ENCODE measurements at regions not wholly inside any gene's neighbourhood (a gene's known extent, or its start where the extent isn't known, plus 50 kb on each side); places are given as distances from the start of the nearest gene placed in this dataset.

GRCh38 chr3:19816631-19817030 is 117.4 kb downstream of the EFHB start (continued):
- no peak for TF ChIP-seq FOS (IDR thresholded peaks at IDR 0.05; ENCODE audit: borderline replicate concordance, extremely low read depth, insufficient read length)
- TF ChIP-seq ATF2 (IDR thresholded peaks at IDR 0.05; ENCODE audit: low read length) = no peak
- TF ChIP-seq NR2C1 (IDR thresholded peaks at IDR 0.05) = no peak
- no peak for TF ChIP-seq ZNF217 (IDR thresholded peaks at IDR 0.05)

GRCh38 chr3:19815805-19816204 is 118.2 kb downstream of the EFHB start:
- no peaks in the 10 kb centered on the region for H3K79me2 ChIP-seq (ENCODE audit: control insufficient read depth, insufficient read depth, low read length)
- H3K4me1 ChIP-seq (ENCODE audit: control insufficient read depth, insufficient read depth, low read length) = no peaks in the 10 kb centered on the region
- ChIA-PET RAD21 (ENCODE audit: unreplicated experiment) (no interaction called here), SMC1A (ENCODE audit: uncharacterized antibody, unreplicated experiment) (no interaction called here), POLR2A (no interaction called here), CTCF (no interaction called here)
- in situ Hi-C loops (cut with MboI) = no loop called here
- WGBS (ENCODE audit: insufficient coverage, insufficient replicate concordance, low lambda C conversion rate, missing lambda C conversion rate) = 6% methylated on average over 1 of the region's 1 CpG
- TF ChIP-seq EED (IDR thresholded peaks at IDR 0.05; ENCODE audit: low read depth) (no peak), SKIL (IDR thresholded peaks at IDR 0.05; ENCODE audit: low read depth, poor library complexity, severe bottlenecking) (no peak), TCF3 (IDR thresholded peaks at IDR 0.05; ENCODE audit: borderline replicate concordance, insufficient read depth, low read depth, low read length) (no peak), ZNF217 (IDR thresholded peaks at IDR 0.05) (no peak), RAD51 (IDR thresholded peaks at IDR 0.05) (no peak), ZBTB11 (CRISPR knock-in tag; IDR thresholded peaks at IDR 0.05) (no peak), REST (IDR thresholded peaks at IDR 0.05; ENCODE audit: low read depth, low read length) (no peak), POLR2A (IDR thresholded peaks at IDR 0.05; ENCODE audit: low read depth, low read length) (no peak)
- H3K9me3 ChIP-seq (replicated peaks; ENCODE audit: control insufficient read depth, insufficient read depth, low read length) = no peaks in the 10 kb centered on the region
- H3K36me3 ChIP-seq (ENCODE audit: control insufficient read depth in 2 of 2, insufficient read depth in 2 of 2, low read length in 1 of 2) = no peaks in the 10 kb centered on the region
- DNase-seq (ENCODE audit: low read depth, low spot score) (no peak), ATAC-seq (no peak), FAIRE-seq (no peak)
- BruUV-seq (replicated peaks) = no TSS peak
- no peaks in the 10 kb centered on the region for H4K20me1 ChIP-seq (ENCODE audit: control insufficient read depth, insufficient read depth)
- H3K4me2 ChIP-seq (ENCODE audit: control insufficient read depth, insufficient read depth) = no peak overlapping the region
- intact Hi-C loops (cut with micrococcal nuclease; ENCODE audit: unreplicated experiment) = no loop called here
- H3K4me3 ChIP-seq = no peak overlapping the region
- H3K27me3 ChIP-seq (replicated peaks in 1 of 2; ENCODE audit: control insufficient read depth in 2 of 2, insufficient read depth in 2 of 2, low read length in 1 of 2) = no peaks in the 10 kb centered on the region
- H3K27ac ChIP-seq (ENCODE audit: control insufficient read depth, insufficient read depth) = no peak overlapping the region
- no peak overlapping the region for H2AFZ ChIP-seq (ENCODE audit: control insufficient read depth, low read depth, low read length)
- no peak overlapping the region for H3K9ac ChIP-seq (ENCODE audit: control insufficient read depth, insufficient read depth, low read length)
